ENCODE measurements at regions not wholly inside any gene's neighbourhood (a gene's known extent, or its start where the extent isn't known, plus 50 kb on each side); places are given as distances from the start of the nearest gene placed in this dataset.

- Mint-ChIP-seq H3K9me3 (no peaks in the 10 kb centered on the region), H3K27me3 (ENCODE audit: low read depth in 3 of 3) (peaks cover 0 to 2% (median 0%) of the 10 kb centered on the region in 3 donors), H3K27ac (no peak overlapping the region), H3K4me1 (no peaks in the 10 kb centered on the region), H3K4me3 (no peak overlapping the region), H3K36me3 (no peaks in the 10 kb centered on the region)
- no peak for DNase-seq
These were observed 474.6 kb upstream of the RAG2 start for GRCh38 chr11:37072538-37073055.

- H3K27ac Mint-ChIP-seq: no peak overlapping the region
- DNase-seq: no peak
- peaks cover 0 to 3% (median 1%) of the 10 kb centered on the region in 3 donors for H3K27me3 Mint-ChIP-seq (ENCODE audit: low read depth in 3 of 3)
- H3K9me3 Mint-ChIP-seq: peaks cover 0 to 10% (median under 1%) of the 10 kb centered on the region in 6 donors
- no peak overlapping the region for H3K4me3 Mint-ChIP-seq
- H3K36me3 Mint-ChIP-seq: no peaks in the 10 kb centered on the region
- H3K4me1 Mint-ChIP-seq: no peaks in the 10 kb centered on the region
These were observed 452.3 kb upstream of the RAG2 start for GRCh38 chr11:37050311-37050710.

GRCh38 chr11:37040921-37041320 is 442.9 kb upstream of the RAG2 start:
- H3K27ac Mint-ChIP-seq: no peak overlapping the region
- H3K4me3 Mint-ChIP-seq: no peak overlapping the region
- peaks cover 0 to 3% (median 0%) of the 10 kb centered on the region in 3 donors for H3K27me3 Mint-ChIP-seq (ENCODE audit: low read depth in 3 of 3)
- no peaks in the 10 kb centered on the region for H3K36me3 Mint-ChIP-seq
- H3K4me1 Mint-ChIP-seq: no peaks in the 10 kb centered on the region
- H3K9me3 Mint-ChIP-seq: peaks cover 0 to 4% (median 0%) of the 10 kb centered on the region in 6 donors
- no peak for DNase-seq

- Mint-ChIP-seq H3K4me3 (no peak overlapping the region), H3K9me3 (peaks cover 0 to 3% (median 0%) of the 10 kb centered on the region in 6 donors), H3K27ac (no peak overlapping the region), H3K27me3 (ENCODE audit: low read depth in 3 of 3) (no peaks in the 10 kb centered on the region), H3K4me1 (no peaks in the 10 kb centered on the region), H3K36me3 (no peaks in the 10 kb centered on the region)
- no peak for DNase-seq
These were observed 440.9 kb upstream of the RAG2 start for GRCh38 chr11:37038911-37039310.

- H3K9me3 Mint-ChIP-seq: peaks cover 0 to 17% (median 0%) of the 10 kb centered on the region in 6 donors
These were observed 428.7 kb upstream of the RAG2 start for GRCh38 chr11:37026741-37027140.

GRCh38 chr11:37026326-37026725 is 428.3 kb upstream of the RAG2 start:
- H3K4me3 Mint-ChIP-seq: no peak overlapping the region
- DNase-seq: no peak
- peaks cover 0 to 5% (median 0%) of the 10 kb centered on the region in 3 donors for H3K27me3 Mint-ChIP-seq (ENCODE audit: low read depth in 3 of 3)
- H3K9me3 Mint-ChIP-seq: peaks cover 0 to 15% (median 0%) of the 10 kb centered on the region in 6 donors
- H3K27ac Mint-ChIP-seq: no peak overlapping the region
- no peaks in the 10 kb centered on the region for H3K36me3 Mint-ChIP-seq
- H3K4me1 Mint-ChIP-seq: no peaks in the 10 kb centered on the region

More at GRCh38 chr11:37026741-37027140, 428.7 kb upstream of the RAG2 start:
- no peaks in the 10 kb centered on the region for H3K36me3 Mint-ChIP-seq
- H3K27me3 Mint-ChIP-seq (ENCODE audit: low read depth in 3 of 3): peaks cover 0 to 5% (median 1%) of the 10 kb centered on the region in 3 donors
- DNase-seq: no peak
- H3K4me3 Mint-ChIP-seq: no peak overlapping the region
- no peak overlapping the region for H3K27ac Mint-ChIP-seq
- no peaks in the 10 kb centered on the region for H3K4me1 Mint-ChIP-seq

- Mint-ChIP-seq H3K4me1 (no peaks in the 10 kb centered on the region), H3K9me3 (peaks cover 0 to 4% (median 0%) of the 10 kb centered on the region in 6 donors), H3K27ac (no peak overlapping the region), H3K36me3 (no peaks in the 10 kb centered on the region), H3K27me3 (ENCODE audit: low read depth in 3 of 3) (peaks cover 0 to 2% (median 0%) of the 10 kb centered on the region in 3 donors), H3K4me3 (no peak overlapping the region)
- DNase-seq: no peak
These were observed 408.5 kb upstream of the RAG2 start for GRCh38 chr11:37006563-37006962.

GRCh38 chr11:37002831-37003230 is 404.8 kb upstream of the RAG2 start:
- no peak for DNase-seq
- no peaks in the 10 kb centered on the region for H3K36me3 Mint-ChIP-seq
- H3K27me3 Mint-ChIP-seq (ENCODE audit: low read depth in 3 of 3): peaks cover 0 to 2% (median 2%) of the 10 kb centered on the region in 3 donors
- peaks cover 0 to 4% (median 0%) of the 10 kb centered on the region in 6 donors for H3K9me3 Mint-ChIP-seq
- H3K4me1 Mint-ChIP-seq: no peaks in the 10 kb centered on the region
- H3K4me3 Mint-ChIP-seq: no peak overlapping the region
- no peak overlapping the region for H3K27ac Mint-ChIP-seq

- H3K27ac Mint-ChIP-seq: no peak overlapping the region
- no peaks in the 10 kb centered on the region for H3K36me3 Mint-ChIP-seq
- no peak overlapping the region for H3K4me3 Mint-ChIP-seq
- DNase-seq: no peak
- H3K27me3 Mint-ChIP-seq (ENCODE audit: low read depth in 3 of 3): peaks cover 0 to 2% (median 2%) of the 10 kb centered on the region in 3 donors
- no peaks in the 10 kb centered on the region for H3K4me1 Mint-ChIP-seq
- peaks cover 0 to 3% (median 0%) of the 10 kb centered on the region in 6 donors for H3K9me3 Mint-ChIP-seq
These were observed 399.6 kb upstream of the RAG2 start for GRCh38 chr11:36997656-36998055.

GRCh38 chr11:36996795-36997194 is 398.8 kb upstream of the RAG2 start:
- no peak for DNase-seq
- Mint-ChIP-seq H3K9me3 (peaks cover 0 to 3% (median 0%) of the 10 kb centered on the region in 6 donors), H3K36me3 (no peaks in the 10 kb centered on the region), H3K4me1 (no peaks in the 10 kb centered on the region), H3K27ac (no peak overlapping the region), H3K27me3 (ENCODE audit: low read depth in 3 of 3) (peaks cover 0 to 2% (median 2%) of the 10 kb centered on the region in 3 donors), H3K4me3 (no peak overlapping the region)

GRCh38 chr11:36994208-36994607 is 396.2 kb upstream of the RAG2 start:
- H3K27ac Mint-ChIP-seq: no peak overlapping the region
- no peak overlapping the region for H3K4me3 Mint-ChIP-seq
- DNase-seq: no peak
- H3K4me1 Mint-ChIP-seq: no peaks in the 10 kb centered on the region
- H3K27me3 Mint-ChIP-seq (ENCODE audit: low read depth in 3 of 3): peaks cover 0 to 2% (median 0%) of the 10 kb centered on the region in 3 donors
- peaks cover 0 to 3% (median 0%) of the 10 kb centered on the region in 6 donors for H3K9me3 Mint-ChIP-seq
- H3K36me3 Mint-ChIP-seq: no peaks in the 10 kb centered on the region

- Mint-ChIP-seq H3K4me3 (no peak overlapping the region), H3K27me3 (ENCODE audit: low read depth in 3 of 3) (no peaks in the 10 kb centered on the region), H3K36me3 (no peaks in the 10 kb centered on the region), H3K4me1 (no peaks in the 10 kb centered on the region), H3K27ac (no peak overlapping the region), H3K9me3 (peaks cover 0 to 1% (median 0%) of the 10 kb centered on the region in 6 donors)
- DNase-seq: no peak
These were observed 390.5 kb upstream of the RAG2 start for GRCh38 chr11:36988556-36988955.

GRCh38 chr11:36985562-36985961 is 387.5 kb upstream of the RAG2 start:
- peaks cover 0 to 1% (median 0%) of the 10 kb centered on the region in 3 donors for H3K27me3 Mint-ChIP-seq (ENCODE audit: low read depth in 3 of 3)
- H3K36me3 Mint-ChIP-seq: peaks cover 0 to 4% (median 0%) of the 10 kb centered on the region in 3 donors
- H3K4me1 Mint-ChIP-seq: no peaks in the 10 kb centered on the region
- peaks cover 0 to 13% (median 4%) of the 10 kb centered on the region in 6 donors for H3K9me3 Mint-ChIP-seq
- no peak overlapping the region for H3K4me3 Mint-ChIP-seq
- DNase-seq: no peak
- H3K27ac Mint-ChIP-seq: no peak overlapping the region

GRCh38 chr11:36976741-36977140 is 378.7 kb upstream of the RAG2 start:
- Mint-ChIP-seq H3K4me1 (no peaks in the 10 kb centered on the region), H3K27me3 (ENCODE audit: low read depth in 3 of 3) (peaks cover 0 to 1% (median 0%) of the 10 kb centered on the region in 3 donors), H3K9me3 (peaks cover 0 to 19% (median 6%) of the 10 kb centered on the region in 6 donors), H3K4me3 (no peak overlapping the region), H3K27ac (no peak overlapping the region), H3K36me3 (peaks cover 0 to 6% (median 0%) of the 10 kb centered on the region in 3 donors)
- DNase-seq: no peak

- no peaks in the 10 kb centered on the region for H3K4me1 Mint-ChIP-seq
- no peak overlapping the region for H3K27ac Mint-ChIP-seq
- no peaks in the 10 kb centered on the region for H3K36me3 Mint-ChIP-seq
- H3K4me3 Mint-ChIP-seq: no peak overlapping the region
- H3K9me3 Mint-ChIP-seq: peaks cover 0 to 8% (median 2%) of the 10 kb centered on the region in 6 donors
- H3K27me3 Mint-ChIP-seq (ENCODE audit: low read depth in 3 of 3): peaks cover 0 to 2% (median 0%) of the 10 kb centered on the region in 3 donors
- no peak for DNase-seq
These were observed 376.7 kb upstream of the RAG2 start for GRCh38 chr11:36974771-36975170.

All from immature natural killer cell (primary cell).